ENCODE measurements at regions not wholly inside any gene's neighbourhood (a gene's known extent, or its start where the extent isn't known, plus 50 kb on each side); places are given as distances from the start of the nearest gene placed in this dataset.

DNA sequence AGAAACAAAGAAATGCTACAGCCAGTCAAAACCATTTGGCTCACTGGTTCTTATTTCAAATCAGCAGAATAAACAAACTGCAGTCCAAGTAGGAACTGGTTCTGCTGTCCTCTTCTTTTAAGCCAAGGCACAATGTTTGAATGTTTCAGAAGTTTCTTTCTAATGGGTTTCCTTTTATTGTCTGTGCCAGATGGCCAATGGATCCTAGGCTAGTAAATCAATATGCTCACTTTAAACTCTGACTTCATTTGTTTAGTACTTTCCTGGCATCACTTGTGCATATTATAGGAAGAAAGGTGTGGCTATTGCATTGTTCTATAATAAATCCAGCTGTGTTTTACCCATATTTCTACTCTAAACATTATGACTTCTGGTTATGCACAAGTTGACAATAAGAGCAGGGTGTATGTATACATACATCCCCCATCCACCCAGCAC lies 99.7 kb upstream of the PLCB4 start:
- TF ChIP-seq, protein P1, sequence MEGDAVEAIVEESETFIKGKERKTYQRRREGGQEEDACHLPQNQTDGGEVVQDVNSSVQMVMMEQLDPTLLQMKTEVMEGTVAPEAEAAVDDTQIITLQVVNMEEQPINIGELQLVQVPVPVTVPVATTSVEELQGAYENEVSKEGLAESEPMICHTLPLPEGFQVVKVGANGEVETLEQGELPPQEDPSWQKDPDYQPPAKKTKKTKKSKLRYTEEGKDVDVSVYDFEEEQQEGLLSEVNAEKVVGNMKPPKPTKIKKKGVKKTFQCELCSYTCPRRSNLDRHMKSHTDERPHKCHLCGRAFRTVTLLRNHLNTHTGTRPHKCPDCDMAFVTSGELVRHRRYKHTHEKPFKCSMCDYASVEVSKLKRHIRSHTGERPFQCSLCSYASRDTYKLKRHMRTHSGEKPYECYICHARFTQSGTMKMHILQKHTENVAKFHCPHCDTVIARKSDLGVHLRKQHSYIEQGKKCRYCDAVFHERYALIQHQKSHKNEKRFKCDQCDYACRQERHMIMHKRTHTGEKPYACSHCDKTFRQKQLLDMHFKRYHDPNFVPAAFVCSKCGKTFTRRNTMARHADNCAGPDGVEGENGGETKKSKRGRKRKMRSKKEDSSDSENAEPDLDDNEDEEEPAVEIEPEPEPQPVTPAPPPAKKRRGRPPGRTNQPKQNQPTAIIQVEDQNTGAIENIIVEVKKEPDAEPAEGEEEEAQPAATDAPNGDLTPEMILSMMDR (IDR thresholded peaks at IDR 0.05; ENCODE audit: insufficient read depth, low read length): no peak
- no peak for TF ChIP-seq GABPA (IDR thresholded peaks at IDR 0.05; ENCODE audit: low read depth)

Data from HL-60 (cell line).